ENCODE measurements at regions not wholly inside any gene's neighbourhood (a gene's known extent, or its start where the extent isn't known, plus 50 kb on each side); places are given as distances from the start of the nearest gene placed in this dataset.

GRCh38 chr5:90174236-90174635 lies 235.3 kb downstream of the CETN3 start:
- TF ChIP-seq, protein P1, sequence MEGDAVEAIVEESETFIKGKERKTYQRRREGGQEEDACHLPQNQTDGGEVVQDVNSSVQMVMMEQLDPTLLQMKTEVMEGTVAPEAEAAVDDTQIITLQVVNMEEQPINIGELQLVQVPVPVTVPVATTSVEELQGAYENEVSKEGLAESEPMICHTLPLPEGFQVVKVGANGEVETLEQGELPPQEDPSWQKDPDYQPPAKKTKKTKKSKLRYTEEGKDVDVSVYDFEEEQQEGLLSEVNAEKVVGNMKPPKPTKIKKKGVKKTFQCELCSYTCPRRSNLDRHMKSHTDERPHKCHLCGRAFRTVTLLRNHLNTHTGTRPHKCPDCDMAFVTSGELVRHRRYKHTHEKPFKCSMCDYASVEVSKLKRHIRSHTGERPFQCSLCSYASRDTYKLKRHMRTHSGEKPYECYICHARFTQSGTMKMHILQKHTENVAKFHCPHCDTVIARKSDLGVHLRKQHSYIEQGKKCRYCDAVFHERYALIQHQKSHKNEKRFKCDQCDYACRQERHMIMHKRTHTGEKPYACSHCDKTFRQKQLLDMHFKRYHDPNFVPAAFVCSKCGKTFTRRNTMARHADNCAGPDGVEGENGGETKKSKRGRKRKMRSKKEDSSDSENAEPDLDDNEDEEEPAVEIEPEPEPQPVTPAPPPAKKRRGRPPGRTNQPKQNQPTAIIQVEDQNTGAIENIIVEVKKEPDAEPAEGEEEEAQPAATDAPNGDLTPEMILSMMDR (IDR thresholded peaks at IDR 0.05): no peak
- no peak for TF ChIP-seq POLR2A (IDR thresholded peaks at IDR 0.05)
- Histone ChIP-seq H3K4me3 (no peak overlapping the region), H3K36me3 (no peaks in the 10 kb centered on the region), H3K27ac (no peak overlapping the region), H3K4me1 (peaks cover 0 to 14% (median 10%) of the 10 kb centered on the region in 3 donors), H3K27me3 (no peaks in the 10 kb centered on the region), H3K9me3 (peaks cover 0 to 4% (median 0%) of the 10 kb centered on the region in 3 donors)
- DNase-seq: no peak
- WGBS, 2 donors: 79 to 85% methylated on average over 4 of the region's 4 CpGs
- intact Hi-C loops (cut with DNase I): no loop called here

GRCh38 chr5:90173299-90174030 lies 236.1 kb downstream of the CETN3 start:
- TF ChIP-seq POLR2A (IDR thresholded peaks at IDR 0.05): no peak
- TF ChIP-seq, protein P1 (IDR thresholded peaks at IDR 0.05): no peak
- Histone ChIP-seq H3K27ac (no peak overlapping the region), H3K27me3 (no peaks in the 10 kb centered on the region), H3K4me3 (no peak overlapping the region), H3K4me1 (peaks cover 0 to 19% (median 10%) of the 10 kb centered on the region in 3 donors), H3K9me3 (peaks cover 0 to 4% (median 0%) of the 10 kb centered on the region in 3 donors), H3K36me3 (no peaks in the 10 kb centered on the region)
- DNase-seq: no peak
- WGBS, 2 donors: 100% methylated on average over 1 of the region's 1 CpG
- intact Hi-C loops (cut with DNase I): no loop called here

GRCh38 chr5:90171466-90171865 lies 238.1 kb downstream of the CETN3 start:
- Histone ChIP-seq H3K4me1 (peaks cover 0 to 19% (median 10%) of the 10 kb centered on the region in 3 donors), H3K27me3 (no peaks in the 10 kb centered on the region), H3K36me3 (no peaks in the 10 kb centered on the region), H3K27ac (no peak overlapping the region), H3K4me3 (no peak overlapping the region), H3K9me3 (no peaks in the 10 kb centered on the region)
- no peak for DNase-seq
- intact Hi-C loops (cut with DNase I): no loop called here
- no peak for TF ChIP-seq POLR2A (IDR thresholded peaks at IDR 0.05)
- WGBS, 2 donors: 0% methylated on average over 1 of the region's 1 CpG

- no peak overlapping the region for H3K4me3 ChIP-seq
- H3K9me3 ChIP-seq: no peaks in the 10 kb centered on the region
- H3K27me3 ChIP-seq: no peaks in the 10 kb centered on the region
- no peak for DNase-seq
- TF ChIP-seq, protein P1 (IDR thresholded peaks at IDR 0.05): no peak
- no peak for TF ChIP-seq POLR2A (IDR thresholded peaks at IDR 0.05)
- no peak overlapping the region for H3K27ac ChIP-seq
- no peaks in the 10 kb centered on the region for H3K36me3 ChIP-seq
- 15 to 33% methylated on average over 1 of the region's 1 CpG for WGBS, 2 donors
- intact Hi-C loops (cut with DNase I): no loop called here
- peaks cover 0 to 19% (median 10%) of the 10 kb centered on the region in 3 donors for H3K4me1 ChIP-seq
Observed at GRCh38 chr5:90170261-90170660, 239.3 kb downstream of the CETN3 start.

DNA sequence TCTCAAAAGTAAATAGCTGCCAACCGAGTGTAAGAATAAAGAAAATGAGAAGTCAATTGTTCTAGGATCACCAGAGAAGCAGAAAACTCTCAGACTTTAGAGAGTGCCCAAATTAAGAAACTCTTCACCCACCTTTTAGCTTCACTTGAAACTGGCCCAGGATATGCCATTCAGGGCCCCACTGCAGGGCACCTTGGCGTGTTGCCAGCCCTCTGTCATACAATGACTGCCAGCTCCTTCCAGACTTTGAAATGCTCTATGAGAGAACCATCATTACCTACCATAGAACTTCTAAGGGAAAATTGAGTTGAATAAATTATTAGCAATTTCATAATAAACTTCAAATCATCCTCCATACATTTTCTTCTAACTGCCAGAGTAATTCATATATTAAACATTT lies 240.5 kb downstream of the CETN3 start:
- H3K27ac ChIP-seq: no peak overlapping the region
- intact Hi-C loops (cut with DNase I): no loop called here
- no peak overlapping the region for H3K4me3 ChIP-seq
- H3K27me3 ChIP-seq: no peaks in the 10 kb centered on the region
- no peaks in the 10 kb centered on the region for H3K36me3 ChIP-seq
- WGBS, 2 donors: 43 to 48% methylated on average over 2 of the region's 2 CpGs
- TF ChIP-seq, protein P1 (IDR thresholded peaks at IDR 0.05): no peak
- no peak for TF ChIP-seq POLR2A (IDR thresholded peaks at IDR 0.05)
- H3K4me1 ChIP-seq: peaks cover 0 to 19% (median 10%) of the 10 kb centered on the region in 3 donors
- H3K9me3 ChIP-seq: no peaks in the 10 kb centered on the region
- no peak for DNase-seq
